ENCODE measurements at regions not wholly inside any gene's neighbourhood (a gene's known extent, or its start where the extent isn't known, plus 50 kb on each side); places are given as distances from the start of the nearest gene placed in this dataset.

DNA sequence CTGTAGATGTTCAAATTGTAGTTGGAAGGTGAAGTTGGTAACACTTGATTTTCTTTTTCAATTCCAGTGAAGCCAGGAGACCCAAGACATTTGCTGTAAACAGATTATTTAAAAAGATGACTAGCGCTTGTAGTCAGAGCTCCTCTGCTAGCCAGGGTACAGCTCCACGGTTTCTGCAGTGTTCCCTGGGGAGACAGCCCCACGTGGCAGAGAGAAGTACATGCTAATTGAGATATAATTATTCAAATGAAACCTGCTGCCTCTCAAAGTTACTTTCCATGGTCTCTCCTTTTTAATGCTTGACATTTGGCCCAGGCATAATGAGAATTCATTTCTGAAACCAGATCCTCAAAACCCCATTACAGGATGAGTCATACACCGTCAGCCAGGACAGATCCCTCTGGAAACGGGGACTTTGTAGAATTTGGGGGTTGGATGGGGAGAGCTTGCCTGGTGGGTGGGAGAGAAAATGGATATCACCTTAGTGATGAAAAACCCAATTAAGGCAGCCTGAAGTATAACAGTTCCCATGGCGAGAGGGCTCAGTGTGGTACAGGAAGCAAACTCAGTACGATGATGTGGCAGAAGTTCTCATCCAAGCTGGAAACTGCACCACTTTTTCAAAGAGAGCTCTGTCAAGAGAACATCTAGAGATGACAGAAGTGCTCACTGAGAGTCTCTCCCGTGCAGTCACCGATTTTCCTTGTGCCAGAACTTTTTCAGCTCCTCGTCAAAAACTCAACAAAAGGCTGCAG is 637.7 kb upstream of the TMEM132C start:
- no peak for TF ChIP-seq EP300 (IDR thresholded peaks at IDR 0.05; ENCODE audit: borderline replicate concordance)
- TF ChIP-seq, protein P1, sequence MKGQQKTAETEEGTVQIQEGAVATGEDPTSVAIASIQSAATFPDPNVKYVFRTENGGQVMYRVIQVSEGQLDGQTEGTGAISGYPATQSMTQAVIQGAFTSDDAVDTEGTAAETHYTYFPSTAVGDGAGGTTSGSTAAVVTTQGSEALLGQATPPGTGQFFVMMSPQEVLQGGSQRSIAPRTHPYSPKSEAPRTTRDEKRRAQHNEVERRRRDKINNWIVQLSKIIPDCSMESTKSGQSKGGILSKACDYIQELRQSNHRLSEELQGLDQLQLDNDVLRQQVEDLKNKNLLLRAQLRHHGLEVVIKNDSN (IDR thresholded peaks at IDR 0.05) = no peak
- no peak for TF ChIP-seq YY1 (IDR thresholded peaks at IDR 0.05; ENCODE audit: low read depth)
- TF ChIP-seq CREB1 (IDR thresholded peaks at IDR 0.05; ENCODE audit: low read depth) = no peak
- no peak for TF ChIP-seq ZBTB7A (IDR thresholded peaks at IDR 0.05; ENCODE audit: low read depth)
- no peak for TF ChIP-seq CEBPB (IDR thresholded peaks at IDR 0.05)
- no peak for TF ChIP-seq TAF1 (IDR thresholded peaks at IDR 0.05; ENCODE audit: low read depth)
- TF ChIP-seq EGR1 (IDR thresholded peaks at IDR 0.05) = no peak
- TF ChIP-seq, protein P2, sequence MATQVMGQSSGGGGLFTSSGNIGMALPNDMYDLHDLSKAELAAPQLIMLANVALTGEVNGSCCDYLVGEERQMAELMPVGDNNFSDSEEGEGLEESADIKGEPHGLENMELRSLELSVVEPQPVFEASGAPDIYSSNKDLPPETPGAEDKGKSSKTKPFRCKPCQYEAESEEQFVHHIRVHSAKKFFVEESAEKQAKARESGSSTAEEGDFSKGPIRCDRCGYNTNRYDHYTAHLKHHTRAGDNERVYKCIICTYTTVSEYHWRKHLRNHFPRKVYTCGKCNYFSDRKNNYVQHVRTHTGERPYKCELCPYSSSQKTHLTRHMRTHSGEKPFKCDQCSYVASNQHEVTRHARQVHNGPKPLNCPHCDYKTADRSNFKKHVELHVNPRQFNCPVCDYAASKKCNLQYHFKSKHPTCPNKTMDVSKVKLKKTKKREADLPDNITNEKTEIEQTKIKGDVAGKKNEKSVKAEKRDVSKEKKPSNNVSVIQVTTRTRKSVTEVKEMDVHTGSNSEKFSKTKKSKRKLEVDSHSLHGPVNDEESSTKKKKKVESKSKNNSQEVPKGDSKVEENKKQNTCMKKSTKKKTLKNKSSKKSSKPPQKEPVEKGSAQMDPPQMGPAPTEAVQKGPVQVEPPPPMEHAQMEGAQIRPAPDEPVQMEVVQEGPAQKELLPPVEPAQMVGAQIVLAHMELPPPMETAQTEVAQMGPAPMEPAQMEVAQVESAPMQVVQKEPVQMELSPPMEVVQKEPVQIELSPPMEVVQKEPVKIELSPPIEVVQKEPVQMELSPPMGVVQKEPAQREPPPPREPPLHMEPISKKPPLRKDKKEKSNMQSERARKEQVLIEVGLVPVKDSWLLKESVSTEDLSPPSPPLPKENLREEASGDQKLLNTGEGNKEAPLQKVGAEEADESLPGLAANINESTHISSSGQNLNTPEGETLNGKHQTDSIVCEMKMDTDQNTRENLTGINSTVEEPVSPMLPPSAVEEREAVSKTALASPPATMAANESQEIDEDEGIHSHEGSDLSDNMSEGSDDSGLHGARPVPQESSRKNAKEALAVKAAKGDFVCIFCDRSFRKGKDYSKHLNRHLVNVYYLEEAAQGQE (IDR thresholded peaks at IDR 0.05; ENCODE audit: low read depth) = no peak
- TF ChIP-seq TEAD4 (IDR thresholded peaks at IDR 0.05) = no peak
- TF ChIP-seq FOXM1 (IDR thresholded peaks at IDR 0.05; ENCODE audit: borderline replicate concordance, low read depth) = no peak

DNA sequence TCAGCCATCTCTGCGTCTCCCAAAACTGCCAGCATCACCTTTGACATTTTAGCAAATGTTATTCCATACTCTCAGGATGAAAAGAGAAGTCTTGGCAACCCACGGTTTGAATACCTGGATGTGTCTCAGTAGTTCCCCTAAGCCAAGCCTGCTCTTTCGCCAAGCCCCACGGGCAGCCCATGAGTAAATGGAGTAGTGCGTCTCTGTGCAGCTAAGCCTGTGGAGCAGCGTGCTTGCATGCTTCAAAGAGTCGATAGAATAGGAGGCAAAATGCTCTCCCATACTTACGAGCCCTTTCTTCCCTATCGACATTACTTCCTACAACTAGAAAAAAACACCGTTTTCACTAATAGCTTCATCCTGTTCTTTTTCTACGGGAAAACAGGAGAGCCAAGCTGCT is 634.5 kb upstream of the TMEM132C start:
- no peak for TF ChIP-seq EP300 (IDR thresholded peaks at IDR 0.05; ENCODE audit: borderline replicate concordance)
- no peak for TF ChIP-seq CREB1 (IDR thresholded peaks at IDR 0.05; ENCODE audit: low read depth)
- no peak for TF ChIP-seq ZBTB7A (IDR thresholded peaks at IDR 0.05; ENCODE audit: low read depth)
- TF ChIP-seq, protein P3, sequence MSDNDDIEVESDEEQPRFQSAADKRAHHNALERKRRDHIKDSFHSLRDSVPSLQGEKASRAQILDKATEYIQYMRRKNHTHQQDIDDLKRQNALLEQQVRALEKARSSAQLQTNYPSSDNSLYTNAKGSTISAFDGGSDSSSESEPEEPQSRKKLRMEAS (IDR thresholded peaks at IDR 0.05) = no peak
- no peak for TF ChIP-seq RAD21 (IDR thresholded peaks at IDR 0.05; ENCODE audit: low read depth)
- TF ChIP-seq TAF1 (IDR thresholded peaks at IDR 0.05; ENCODE audit: low read depth) = no peak
- no peak for TF ChIP-seq EGR1 (IDR thresholded peaks at IDR 0.05)
- no peak for TF ChIP-seq TCF12 (IDR thresholded peaks at IDR 0.05; ENCODE audit: low read depth)
- no peak for TF ChIP-seq NFIC (IDR thresholded peaks at IDR 0.05)
- no peak for TF ChIP-seq FOXM1 (IDR thresholded peaks at IDR 0.05; ENCODE audit: borderline replicate concordance, low read depth)

DNA sequence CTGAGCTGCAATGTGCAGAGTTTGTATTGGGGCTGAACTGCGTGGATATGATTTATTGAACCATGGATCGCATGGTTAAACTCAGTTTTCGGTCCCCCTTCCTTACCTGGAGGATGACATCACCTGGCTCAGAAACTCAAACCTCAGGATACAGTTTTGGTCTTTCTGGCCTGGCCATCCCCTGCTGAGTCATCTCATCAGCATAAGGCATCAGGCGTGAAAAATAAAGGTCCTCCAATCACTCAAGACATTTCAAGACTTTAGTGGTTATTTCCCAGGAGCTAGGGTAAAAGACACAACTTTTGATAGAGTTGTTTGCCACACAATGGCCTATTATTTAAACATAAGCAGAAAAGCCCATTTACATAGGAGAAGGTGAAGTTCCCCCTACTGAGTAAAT is 631.1 kb upstream of the TMEM132C start:
- TF ChIP-seq NFIC (IDR thresholded peaks at IDR 0.05) (no peak), YY1 (IDR thresholded peaks at IDR 0.05; ENCODE audit: low read depth) (no peak), CEBPB (IDR thresholded peaks at IDR 0.05) (no peak)

DNA sequence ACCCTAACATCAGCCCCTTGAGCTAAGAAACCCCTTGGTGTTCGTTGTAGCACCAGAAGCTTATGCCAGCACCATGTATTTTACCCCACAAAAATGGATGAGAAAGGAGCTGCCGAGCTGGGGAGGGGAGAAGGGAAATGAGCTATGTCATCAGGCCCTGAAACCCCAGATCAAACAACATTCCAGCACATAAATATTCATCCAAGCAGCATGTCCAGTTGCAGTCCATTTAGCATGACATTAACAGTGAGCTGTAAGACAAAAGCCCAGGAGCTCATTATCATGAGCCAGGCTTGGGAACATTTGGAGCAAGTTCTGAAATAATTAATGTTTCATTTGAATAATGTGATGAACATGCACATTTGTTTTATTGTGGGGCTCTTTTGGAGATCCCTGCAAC is 630.1 kb upstream of the TMEM132C start:
- TF ChIP-seq RAD21 (IDR thresholded peaks at IDR 0.05; ENCODE audit: low read depth) = no peak
- TF ChIP-seq, protein P2 (IDR thresholded peaks at IDR 0.05; ENCODE audit: low read depth) = no peak
- TF ChIP-seq CREB1 (IDR thresholded peaks at IDR 0.05; ENCODE audit: low read depth) = no peak
- TF ChIP-seq TEAD4 (IDR thresholded peaks at IDR 0.05) = no peak
- TF ChIP-seq EGR1 (IDR thresholded peaks at IDR 0.05) = no peak
- TF ChIP-seq TAF1 (IDR thresholded peaks at IDR 0.05; ENCODE audit: low read depth) = no peak
- TF ChIP-seq NFIC (IDR thresholded peaks at IDR 0.05) = no peak
- TF ChIP-seq EP300 (IDR thresholded peaks at IDR 0.05; ENCODE audit: borderline replicate concordance) = no peak
- TF ChIP-seq TCF12 (IDR thresholded peaks at IDR 0.05; ENCODE audit: low read depth) = no peak
- TF ChIP-seq, protein P1 (IDR thresholded peaks at IDR 0.05) = no peak
- TF ChIP-seq FOXM1 (IDR thresholded peaks at IDR 0.05; ENCODE audit: borderline replicate concordance, low read depth) = no peak
- TF ChIP-seq ZBTB7A (IDR thresholded peaks at IDR 0.05; ENCODE audit: low read depth) = no peak
- no peak for TF ChIP-seq YY1 (IDR thresholded peaks at IDR 0.05; ENCODE audit: low read depth)
- TF ChIP-seq, protein P3 (IDR thresholded peaks at IDR 0.05) = no peak
- no peak for TF ChIP-seq CEBPB (IDR thresholded peaks at IDR 0.05)

DNA sequence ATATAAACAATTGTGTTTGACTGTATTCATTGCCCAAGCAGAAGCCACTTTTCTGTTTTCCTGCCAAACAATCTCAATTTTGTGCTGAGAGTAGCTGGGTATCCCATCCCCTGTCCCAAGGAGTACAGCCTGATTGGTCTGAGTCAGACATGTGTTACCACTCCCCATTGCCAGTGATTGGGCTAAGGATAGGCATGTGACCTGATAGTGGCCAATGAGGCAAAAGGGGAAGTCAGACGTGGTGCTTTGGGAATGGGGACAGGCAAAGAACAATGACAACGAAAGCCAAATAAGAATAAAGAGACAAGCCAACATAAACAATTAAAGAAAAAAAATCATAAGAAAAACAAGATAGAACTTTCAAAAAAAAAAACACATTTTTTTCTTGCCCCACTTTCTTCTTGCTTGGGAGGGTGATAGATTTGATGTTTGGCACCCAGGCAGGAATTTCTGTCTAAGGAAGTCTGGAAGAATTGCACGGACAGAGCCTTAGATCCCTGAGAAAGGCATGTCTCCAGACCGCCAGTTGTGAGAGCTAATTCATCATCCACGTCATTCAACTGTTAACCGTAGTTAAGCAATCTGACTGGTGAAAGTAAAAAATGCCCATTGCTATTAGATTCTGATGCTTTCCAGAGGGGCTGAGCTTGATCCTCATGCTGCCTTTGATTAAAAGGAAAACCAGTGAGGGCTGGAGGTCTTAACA is 626.6 kb upstream of the TMEM132C start:
- TF ChIP-seq RAD21 (IDR thresholded peaks at IDR 0.05; ENCODE audit: low read depth) = no peak
- no peak for TF ChIP-seq EGR1 (IDR thresholded peaks at IDR 0.05)
- no peak for TF ChIP-seq YY1 (IDR thresholded peaks at IDR 0.05; ENCODE audit: low read depth)
- TF ChIP-seq ZBTB7A (IDR thresholded peaks at IDR 0.05; ENCODE audit: low read depth) = no peak
- no peak for TF ChIP-seq EP300 (IDR thresholded peaks at IDR 0.05; ENCODE audit: borderline replicate concordance)
- TF ChIP-seq, protein P2 (IDR thresholded peaks at IDR 0.05; ENCODE audit: low read depth) = no peak
- TF ChIP-seq, protein P3 (IDR thresholded peaks at IDR 0.05) = no peak
- TF ChIP-seq TCF12 (IDR thresholded peaks at IDR 0.05; ENCODE audit: low read depth) = no peak
- no peak for TF ChIP-seq TAF1 (IDR thresholded peaks at IDR 0.05; ENCODE audit: low read depth)
- TF ChIP-seq TEAD4 (IDR thresholded peaks at IDR 0.05) = no peak
- no peak for TF ChIP-seq NFIC (IDR thresholded peaks at IDR 0.05)
- TF ChIP-seq CEBPB (IDR thresholded peaks at IDR 0.05) = no peak
- TF ChIP-seq, protein P1 (IDR thresholded peaks at IDR 0.05) = no peak
- TF ChIP-seq FOXM1 (IDR thresholded peaks at IDR 0.05; ENCODE audit: borderline replicate concordance, low read depth) = no peak
- TF ChIP-seq CREB1 (IDR thresholded peaks at IDR 0.05; ENCODE audit: low read depth) = no peak
